ENCODE measurements at regions not wholly inside any gene's neighbourhood (a gene's known extent, or its start where the extent isn't known, plus 50 kb on each side); places are given as distances from the start of the nearest gene placed in this dataset.
"Not testable (repeated sequence)": the region's sequence is repeated elsewhere in the genome, so short reads cannot be mapped to it uniquely, and the experiment has no call there.

GRCh38 chr11:23143022-23143421 lies 282.7 kb upstream of the CCDC179 start:
- no peak for DNase-seq (ENCODE audit: low spot score)

GRCh38 chr11:23151819-23152218 lies 291.5 kb upstream of the CCDC179 start:
- no peak for DNase-seq (ENCODE audit: low spot score)

- DNase-seq (ENCODE audit: low spot score), result no peak
These were observed 295.2 kb upstream of the CCDC179 start for GRCh38 chr11:23155503-23155902.

- DNase-seq (ENCODE audit: low spot score), result no peak
These were observed 303.7 kb upstream of the CCDC179 start for GRCh38 chr11:23164022-23164421.

GRCh38 chr11:23166376-23166775 lies 306.1 kb upstream of the CCDC179 start:
- DNase-seq (ENCODE audit: low spot score), result no peak

GRCh38 chr11:23179609-23180008 lies 319.3 kb upstream of the CCDC179 start:
- no peak for DNase-seq (ENCODE audit: low spot score)

GRCh38 chr11:23181022-23181807 lies 320.9 kb upstream of the CCDC179 start:
- DNase-seq (ENCODE audit: low spot score), result no peak

GRCh38 chr11:23192256-23192655 lies 332.0 kb upstream of the CCDC179 start:
- DNase-seq (ENCODE audit: low spot score), result no peak

- DNase-seq (ENCODE audit: low spot score), result no peak
These were observed 341.8 kb upstream of the CCDC179 start for GRCh38 chr11:23201936-23202522.

GRCh38 chr11:23202611-23203010 lies 342.3 kb upstream of the CCDC179 start:
- no peak for DNase-seq (ENCODE audit: low spot score)

- DNase-seq (ENCODE audit: low spot score), result peak; percentile 13
These were observed 345.0 kb upstream of the CCDC179 start for GRCh38 chr11:23205156-23205871.

- no peak for DNase-seq (ENCODE audit: low spot score)
These were observed 346.6 kb upstream of the CCDC179 start for GRCh38 chr11:23206741-23207336.

GRCh38 chr11:23211221-23211620 lies 350.9 kb upstream of the CCDC179 start:
- DNase-seq (ENCODE audit: low spot score), result no peak

GRCh38 chr11:23212807-23213206 lies 352.5 kb upstream of the CCDC179 start:
- no peak for DNase-seq (ENCODE audit: low spot score)

GRCh38 chr11:23217072-23217471 lies 356.8 kb upstream of the CCDC179 start:
- DNase-seq (ENCODE audit: low spot score), result no peak

GRCh38 chr11:23220086-23220485 lies 359.8 kb upstream of the CCDC179 start:
- DNase-seq (ENCODE audit: low spot score), result not testable (repeated sequence)

- no peak for DNase-seq (ENCODE audit: low spot score)
These were observed 361.1 kb upstream of the CCDC179 start for GRCh38 chr11:23221366-23221765.

- DNase-seq (ENCODE audit: low spot score), result peak; percentile 37
These were observed 366.2 kb upstream of the CCDC179 start for GRCh38 chr11:23226331-23227077.

- DNase-seq (ENCODE audit: low spot score), result no peak
These were observed 366.8 kb upstream of the CCDC179 start for GRCh38 chr11:23227078-23227445.

GRCh38 chr11:23232652-23233051 lies 372.4 kb upstream of the CCDC179 start:
- DNase-seq (ENCODE audit: low spot score), result no peak

GRCh38 chr11:23233075-23233474 lies 372.8 kb upstream of the CCDC179 start:
- DNase-seq (ENCODE audit: low spot score), result peak; percentile 9

Measured in GM03348 (cell line).